Activated naive CD4-positive, alpha-beta T cell (primary cell): ENCODE measurements at regions not wholly inside any gene's neighbourhood (a gene's known extent, or its start where the extent isn't known, plus 50 kb on each side); places are given as distances from the start of the nearest gene placed in this dataset.
"Not testable (repeated sequence)": the region's sequence is repeated elsewhere in the genome, so short reads cannot be mapped to it uniquely, and the experiment has no call there.

Source experiments
- DNase-seq, 4 experiments: peaks; one replicate each; lab custom pipeline; 2025; lab: John Stamatoyannopoulos, UW

GRCh38 chr12:67077617-67078016 lies 191.5 kb upstream of the CAND1 start:
- no peak for DNase-seq

- no peak for DNase-seq
Observed at GRCh38 chr12:67078957-67079356, 190.2 kb upstream of the CAND1 start.

GRCh38 chr12:67080637-67081036 lies 188.5 kb upstream of the CAND1 start:
- no peak for DNase-seq

GRCh38 chr12:67082221-67082620 lies 186.9 kb upstream of the CAND1 start:
- no peak for DNase-seq

- no peak for DNase-seq
Observed at GRCh38 chr12:67085699-67086098, 183.5 kb upstream of the CAND1 start.

GRCh38 chr12:67086116-67086515 lies 183.0 kb upstream of the CAND1 start:
- no peak for DNase-seq

- DNase-seq = no peak
Observed at GRCh38 chr12:67088401-67089118, 180.6 kb upstream of the CAND1 start.

- no peak for DNase-seq
Observed at GRCh38 chr12:67091204-67091603, 178.0 kb upstream of the CAND1 start.

- DNase-seq = no peak
Observed at GRCh38 chr12:67091678-67092077, 177.5 kb upstream of the CAND1 start.

- DNase-seq = not testable (repeated sequence)
Observed at GRCh38 chr12:67092934-67093333, 176.2 kb upstream of the CAND1 start.

GRCh38 chr12:67096533-67097318 lies 172.4 kb upstream of the CAND1 start:
- no peak for DNase-seq

- no peak for DNase-seq
Observed at GRCh38 chr12:67099858-67100257, 169.3 kb upstream of the CAND1 start.

GRCh38 chr12:67103521-67103920 lies 165.6 kb upstream of the CAND1 start:
- no peak for DNase-seq

GRCh38 chr12:67107235-67107634 lies 161.9 kb upstream of the CAND1 start:
- no peak for DNase-seq

GRCh38 chr12:67107751-67108269 lies 161.3 kb upstream of the CAND1 start:
- DNase-seq = no peak

- not testable (repeated sequence) for DNase-seq
Observed at GRCh38 chr12:67110345-67110744, 158.8 kb upstream of the CAND1 start.

- DNase-seq = no peak
Observed at GRCh38 chr12:67111182-67111581, 158.0 kb upstream of the CAND1 start.

- DNase-seq = no peak
Observed at GRCh38 chr12:67112586-67112985, 156.6 kb upstream of the CAND1 start.

- no peak for DNase-seq
Observed at GRCh38 chr12:67116134-67116533, 153.0 kb upstream of the CAND1 start.

GRCh38 chr12:67122584-67122983 lies 146.6 kb upstream of the CAND1 start:
- DNase-seq = no peak

- no peak for DNase-seq
Observed at GRCh38 chr12:67137256-67137655, 131.9 kb upstream of the CAND1 start.

- no peak for DNase-seq
Observed at GRCh38 chr12:67141296-67142018, 127.7 kb upstream of the CAND1 start.

GRCh38 chr12:67145692-67146091 lies 123.5 kb upstream of the CAND1 start:
- no peak for DNase-seq
